Liver (tissue), 8 donors: ENCODE measurements at regions not wholly inside any gene's neighbourhood (a gene's known extent, or its start where the extent isn't known, plus 50 kb on each side); places are given as distances from the start of the nearest gene placed in this dataset.

ENCODE experiments used
- DNase-seq: peaks from one replicate; pipeline ENCODE4 v3.0.0-alpha.2; 2017; ENCODE audit warnings: low spot score
- H3K27ac ChIP-seq, 2 donors: one replicate each; pipeline ENCODE4 v1.7.0; 2013; ENCODE audit warnings: inconsistent platforms in 2 of 2, low read length in 2 of 2, control low read depth in 1 of 2, low read depth in 1 of 2, mild to moderate bottlenecking in 1 of 2
- H3K27me3 ChIP-seq, 4 donors: one replicate each; pipeline versions ENCODE4 v1.6.1 to v1.7.0; 2013; ENCODE audit warnings: low read length in 3 of 4, inconsistent platforms in 1 of 4, mild to moderate bottlenecking in 1 of 4, moderate library complexity in 1 of 4; ENCODE audit not compliant: control insufficient read depth in 4 of 4, insufficient read depth in 4 of 4
- H3K36me3 ChIP-seq, 4 donors: one replicate each; pipeline versions ENCODE4 v1.6.1 to v1.7.0; 2013; ENCODE audit warnings: low read length in 3 of 4, mild to moderate bottlenecking in 3 of 4, low read depth in 1 of 4, moderate library complexity in 1 of 4; ENCODE audit not compliant: control insufficient read depth in 4 of 4, insufficient read depth in 3 of 4
- H3K4me1 ChIP-seq, 4 donors: one replicate each; pipeline versions ENCODE4 v1.6.1 to v1.7.0; 2013; ENCODE audit warnings: low read length in 3 of 4, mild to moderate bottlenecking in 3 of 4, moderate library complexity in 1 of 4; ENCODE audit not compliant: control insufficient read depth in 4 of 4, insufficient read depth in 4 of 4
- H3K4me3 ChIP-seq, 3 donors: one replicate each; pipeline versions ENCODE4 v1.6.1 to v1.7.0; 2013; ENCODE audit warnings: low read length in 3 of 3, control low read depth in 1 of 3, low read depth in 1 of 3, mild to moderate bottlenecking in 1 of 3
- H3K9ac ChIP-seq, 2 donors: one replicate each; pipeline ENCODE4 v1.7.0; 2013; ENCODE audit warnings: low read length in 2 of 2, mild to moderate bottlenecking in 2 of 2, moderate library complexity in 2 of 2, control low read depth in 1 of 2, low read depth in 1 of 2
- H3K9me3 ChIP-seq, 4 donors: one replicate each; pipeline versions ENCODE4 v1.6.1 to v1.7.0; 2013; ENCODE audit warnings: low read length in 3 of 4; ENCODE audit not compliant: control insufficient read depth in 4 of 4
- ATF3 ChIP-seq: IDR thresholded peaks from 2 replicates; pipeline ENCODE4 v1.6.1; 2016; ENCODE audit warnings: antibody characterized with exemption
- CTCF ChIP-seq: fragments of 150-350 bp; IDR thresholded peaks from 2 replicates; pipeline ENCODE4 v1.5.1; 2017; ENCODE audit warnings: improper control_type of control experiment, low read depth, low read length; ENCODE audit not compliant: missing input control
- FOXA1 ChIP-seq: IDR thresholded peaks from 2 replicates; pipeline ENCODE4 v1.6.1; 2016; ENCODE audit warnings: antibody characterized with exemption
- GABPA ChIP-seq, 2 donors: IDR thresholded peaks in 1 of 2; conservative IDR thresholded peaks in 1 of 2; 2 replicates each; pipeline ENCODE4 v1.6.1; 2016; ENCODE audit warnings: antibody characterized with exemption in 2 of 2, mild to moderate bottlenecking in 1 of 2, moderate library complexity in 1 of 2
- HNF4A ChIP-seq, 2 donors: conservative IDR thresholded peaks; 2 replicates each; pipeline ENCODE4 v1.6.1; 2016; ENCODE audit warnings: antibody characterized with exemption in 2 of 2, mild to moderate bottlenecking in 2 of 2
- HNF4G ChIP-seq: IDR thresholded peaks from 2 replicates; pipeline ENCODE4 v1.6.1; 2016; ENCODE audit warnings: antibody characterized with exemption
- MAX ChIP-seq: IDR thresholded peaks from 2 replicates; pipeline ENCODE4 v1.6.1; 2016; ENCODE audit warnings: antibody characterized with exemption
- NR2F2 ChIP-seq: IDR thresholded peaks from 2 replicates; pipeline ENCODE4 v1.6.1; 2016; ENCODE audit warnings: antibody characterized with exemption
- RAD21 ChIP-seq, 2 donors: IDR thresholded peaks; 2 replicates each; pipeline ENCODE4 v1.6.1; 2016; ENCODE audit warnings: antibody characterized with exemption in 2 of 2, mild to moderate bottlenecking in 2 of 2
- REST ChIP-seq: IDR thresholded peaks from 2 replicates; pipeline ENCODE4 v1.6.1; 2016; ENCODE audit warnings: antibody characterized with exemption, mild to moderate bottlenecking
- RXRA ChIP-seq, 2 donors: IDR thresholded peaks; 2 replicates each; pipeline ENCODE4 v1.6.1; 2017 to 2018; ENCODE audit warnings: antibody characterized with exemption in 2 of 2, mild to moderate bottlenecking in 1 of 2
- SP1 ChIP-seq: IDR thresholded peaks from 2 replicates; pipeline ENCODE4 v1.6.1; 2018; ENCODE audit warnings: antibody characterized with exemption, mild to moderate bottlenecking
- TAF1 ChIP-seq: conservative IDR thresholded peaks from 2 replicates; pipeline ENCODE4 v1.6.1; 2016; ENCODE audit warnings: antibody characterized with exemption, mild to moderate bottlenecking
- YY1 ChIP-seq: IDR thresholded peaks from 2 replicates; pipeline ENCODE4 v1.6.1; 2016; ENCODE audit warnings: antibody characterized with exemption, mild to moderate bottlenecking
- ZBTB33 ChIP-seq: IDR thresholded peaks from 2 replicates; pipeline ENCODE4 v1.6.1; 2016; ENCODE audit warnings: antibody characterized with exemption
- WGBS: extraction: QIAGEN DNeasy Blood & Tissue Kit; methylation state at CpG from one replicate; pipeline ENCODE4 v1.1.7; 2013; 5-methylcytosine and 5-hydroxymethylcytosine counted together
- donor health status: healthy.
- donor health status: healthy.
- donor health status: healthy.
- donor health status: healthy.
- donor health status: healthy.

- DNase-seq, result no peak
These were observed 195.2 kb upstream of the CHODL start for GRCh38 chr21:18049461-18049860.

More at GRCh38 chr21:18049461-18049860, 195.2 kb upstream of the CHODL start:
- no peak for TF ChIP-seq CTCF
- no peak for TF ChIP-seq NR2F2
- no peak for TF ChIP-seq HNF4G
- TF ChIP-seq TAF1, result no peak
- TF ChIP-seq FOXA1, result no peak
- no peak for TF ChIP-seq REST
- TF ChIP-seq RAD21 (IDR thresholded peaks at IDR 0.05), result no peak
- TF ChIP-seq ATF3, result no peak
- TF ChIP-seq ZBTB33, result no peak
- TF ChIP-seq HNF4A (conservative IDR thresholded peaks at IDR 0.05), result no peak
- TF ChIP-seq MAX, result no peak
- no peak for TF ChIP-seq GABPA (IDR thresholded peaks at IDR 0.05 in 1 of 2, conservative IDR thresholded peaks at IDR 0.05 in 1 of 2)
- TF ChIP-seq SP1, result no peak
- no peak for TF ChIP-seq YY1
- TF ChIP-seq RXRA (IDR thresholded peaks at IDR 0.05), result no peak
- Histone ChIP-seq H3K4me1 (no peaks in the 10 kb centered on the region), H3K27ac (no peak overlapping the region), H3K27me3 (peaks cover 0 to 3% (median 0%) of the 10 kb centered on the region in 4 donors), H3K9me3 (no peaks in the 10 kb centered on the region), H3K9ac (no peak overlapping the region), H3K36me3 (no peaks in the 10 kb centered on the region), H3K4me3 (no peak overlapping the region)
- WGBS, result 75% methylated on average over 2 of the region's 2 CpGs
